ENCODE measurements at regions not wholly inside any gene's neighbourhood (a gene's known extent, or its start where the extent isn't known, plus 50 kb on each side); places are given as distances from the start of the nearest gene placed in this dataset.

GRCh38 chr12:20120403-20120725 is 248.0 kb upstream of the PDE3A start:
- no peaks in the 10 kb centered on the region for H3K27me3 ChIP-seq (ENCODE audit: low read depth, low read length)
- H3K36me3 ChIP-seq (replicated peaks; ENCODE audit: low read depth, low read length), result no peaks in the 10 kb centered on the region
- H2AFZ ChIP-seq (ENCODE audit: low read depth, low read length), result no peak overlapping the region
- H3K27ac ChIP-seq (ENCODE audit: low read length), result no peak overlapping the region
- H3K4me1 ChIP-seq (ENCODE audit: low read length), result peaks cover 8% of the 10 kb centered on the region
- H3K9me3 ChIP-seq (ENCODE audit: insufficient read depth, low read length), result no peaks in the 10 kb centered on the region
- H4K20me1 ChIP-seq (ENCODE audit: insufficient read depth, low read length), result no peaks in the 10 kb centered on the region
- no peak overlapping the region for H3K4me3 ChIP-seq (ENCODE audit: low read length)
- H3K4me2 ChIP-seq (ENCODE audit: low read length), result no peak overlapping the region
- TF ChIP-seq EZH2phosphoT487 (IDR thresholded peaks at IDR 0.05; ENCODE audit: low read depth) (no peak), CTCF (IDR thresholded peaks at IDR 0.05; ENCODE audit: low read depth, low read length) (no peak)
- no peaks in the 10 kb centered on the region for H3K79me2 ChIP-seq (ENCODE audit: low read length)
- H3K9ac ChIP-seq (ENCODE audit: low read length), result no peak overlapping the region

- Histone ChIP-seq H3K4me2 (ENCODE audit: low read length) (0 out of 2 replicates have a peak overlapping the region, but pooled peaks have one; percentile 6), H4K20me1 (ENCODE audit: insufficient read depth, low read length) (no peaks in the 10 kb centered on the region), H3K27me3 (ENCODE audit: low read depth, low read length) (no peaks in the 10 kb centered on the region), H2AFZ (ENCODE audit: low read depth, low read length) (no peak overlapping the region), H3K4me1 (ENCODE audit: low read length) (peaks cover 8% of the 10 kb centered on the region), H3K4me3 (ENCODE audit: low read length) (no peak overlapping the region), H3K36me3 (replicated peaks; ENCODE audit: low read depth, low read length) (no peaks in the 10 kb centered on the region), H3K9ac (ENCODE audit: low read length) (no peak overlapping the region), H3K79me2 (ENCODE audit: low read length) (no peaks in the 10 kb centered on the region), H3K9me3 (ENCODE audit: insufficient read depth, low read length) (no peaks in the 10 kb centered on the region), H3K27ac (ENCODE audit: low read length) (no peak overlapping the region)
- TF ChIP-seq CTCF (IDR thresholded peaks at IDR 0.05; ENCODE audit: low read depth, low read length) (peak; percentile 62), EZH2phosphoT487 (IDR thresholded peaks at IDR 0.05; ENCODE audit: low read depth) (no peak)
Measured at GRCh38 chr12:20122274-20122673, 246.1 kb upstream of the PDE3A start.

DNA sequence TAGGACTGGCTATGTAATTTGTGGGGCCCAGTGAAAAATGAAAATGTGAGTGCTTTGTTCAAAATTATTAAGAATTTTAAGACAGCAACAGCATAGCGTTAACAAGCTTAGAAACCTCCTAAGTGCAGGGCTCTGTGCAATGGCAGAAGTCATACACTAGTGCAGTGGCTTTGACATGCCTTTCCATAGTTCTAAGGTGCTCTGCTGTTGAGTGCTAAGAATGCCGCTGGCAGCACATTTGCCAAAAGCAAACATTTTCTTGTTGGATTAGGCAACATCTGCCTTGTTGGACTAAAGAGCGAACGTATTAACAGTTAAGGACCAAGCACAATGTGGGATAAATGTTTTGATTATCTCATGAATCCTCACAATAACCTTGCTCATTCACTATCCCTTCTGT is 244.9 kb upstream of the PDE3A start:
- Histone ChIP-seq H3K4me3 (ENCODE audit: low read length) (no peak overlapping the region), H3K4me1 (ENCODE audit: low read length) (peaks cover 8% of the 10 kb centered on the region), H3K27ac (ENCODE audit: low read length) (no peak overlapping the region), H2AFZ (ENCODE audit: low read depth, low read length) (no peak overlapping the region), H4K20me1 (ENCODE audit: insufficient read depth, low read length) (no peaks in the 10 kb centered on the region), H3K79me2 (ENCODE audit: low read length) (no peaks in the 10 kb centered on the region), H3K27me3 (ENCODE audit: low read depth, low read length) (no peaks in the 10 kb centered on the region), H3K4me2 (ENCODE audit: low read length) (no peak overlapping the region), H3K9ac (ENCODE audit: low read length) (no peak overlapping the region), H3K9me3 (ENCODE audit: insufficient read depth, low read length) (no peaks in the 10 kb centered on the region), H3K36me3 (replicated peaks; ENCODE audit: low read depth, low read length) (no peaks in the 10 kb centered on the region)
- TF ChIP-seq CTCF (IDR thresholded peaks at IDR 0.05; ENCODE audit: low read depth, low read length) (no peak), EZH2phosphoT487 (IDR thresholded peaks at IDR 0.05; ENCODE audit: low read depth) (no peak)

- Histone ChIP-seq H3K27me3 (ENCODE audit: low read depth, low read length) (no peaks in the 10 kb centered on the region), H3K4me3 (ENCODE audit: low read length) (no peak overlapping the region), H4K20me1 (ENCODE audit: insufficient read depth, low read length) (no peaks in the 10 kb centered on the region), H3K9ac (ENCODE audit: low read length) (no peak overlapping the region), H3K4me2 (ENCODE audit: low read length) (no peak overlapping the region), H3K9me3 (ENCODE audit: insufficient read depth, low read length) (no peaks in the 10 kb centered on the region), H3K4me1 (ENCODE audit: low read length) (peaks cover 8% of the 10 kb centered on the region), H3K36me3 (replicated peaks; ENCODE audit: low read depth, low read length) (no peaks in the 10 kb centered on the region), H3K79me2 (ENCODE audit: low read length) (no peaks in the 10 kb centered on the region), H3K27ac (ENCODE audit: low read length) (no peak overlapping the region), H2AFZ (ENCODE audit: low read depth, low read length) (no peak overlapping the region)
- TF ChIP-seq CTCF (IDR thresholded peaks at IDR 0.05; ENCODE audit: low read depth, low read length) (no peak), EZH2phosphoT487 (IDR thresholded peaks at IDR 0.05; ENCODE audit: low read depth) (no peak)
Measured at GRCh38 chr12:20125276-20125798, 243.0 kb upstream of the PDE3A start.

Measured in OCI-LY3 (cell line).